Natural killer cell (primary cell): ENCODE measurements at regions not wholly inside any gene's neighbourhood (a gene's known extent, or its start where the extent isn't known, plus 50 kb on each side); places are given as distances from the start of the nearest gene placed in this dataset.

ENCODE experiments used
- ATAC-seq, 3 donors: fragments of 150-1000 bp in 2 of 3; fragments of 200-7000 bp in 1 of 3; cut with Tn5 transposase; 1 replicate in 1 of 3; 2 replicates in 2 of 3; pipeline ENCODE4 v1.10.0; 2021; ENCODE audit warnings: mild to moderate bottlenecking in 2 of 3, moderate library complexity in 2 of 3
- DNase-seq, 2 donors: peaks; one replicate each; pipeline versions ENCODE4 v3.0.0 to v3.0.0-alpha.2; 2013 to 2021; ENCODE audit warnings: mixed read lengths in 1 of 2
- H3K27ac ChIP-seq: one replicate; pipeline ENCODE4 v1.5.1; 2013; ENCODE audit warnings: mild to moderate bottlenecking, low read length
- H3K27me3 ChIP-seq: one replicate; pipeline ENCODE4 v1.6.1; 2013; ENCODE audit warnings: low read length; ENCODE audit not compliant: control insufficient read depth, insufficient read depth
- H3K36me3 ChIP-seq: one replicate; pipeline ENCODE4 v1.6.1; 2013; ENCODE audit warnings: low read length; ENCODE audit not compliant: control insufficient read depth, insufficient read depth
- H3K4me1 ChIP-seq: one replicate; pipeline ENCODE4 v1.6.1; 2013; ENCODE audit warnings: low read length; ENCODE audit not compliant: control insufficient read depth, insufficient read depth
- H3K4me3 ChIP-seq: one replicate; pipeline ENCODE4 v1.5.1; 2013; ENCODE audit warnings: low read length
- H3K9me3 ChIP-seq: one replicate; pipeline ENCODE4 v1.6.1; 2013; ENCODE audit warnings: low read length; ENCODE audit not compliant: control insufficient read depth, insufficient read depth
- H3K27ac Mint-ChIP-seq, 2 donors: one replicate each; pipeline ENCODE4 v1.8.0; 2022; ENCODE audit warnings: mild to moderate bottlenecking in 2 of 2, mixed read lengths in 2 of 2, moderate library complexity in 1 of 2
- H3K27me3 Mint-ChIP-seq, 2 donors: one replicate each; pipeline ENCODE4 v1.8.0; 2022; ENCODE audit warnings: low read depth in 2 of 2, mixed read lengths in 2 of 2
- H3K36me3 Mint-ChIP-seq: one replicate; pipeline ENCODE4 v1.8.0; 2022; ENCODE audit warnings: mixed read lengths
- H3K4me1 Mint-ChIP-seq, 2 donors: one replicate each; pipeline ENCODE4 v1.8.0; 2022; ENCODE audit warnings: mixed read lengths in 2 of 2
- H3K4me3 Mint-ChIP-seq: one replicate; pipeline ENCODE4 v1.8.0; 2022; ENCODE audit warnings: mild to moderate bottlenecking, moderate library complexity, mixed read lengths
- H3K9me3 Mint-ChIP-seq, 2 donors: one replicate each; pipeline ENCODE4 v1.8.0; 2022; ENCODE audit warnings: mixed read lengths in 2 of 2
- WGBS: methylation state at CpG from one replicate; pipeline ENCODE4 v1.1.7; 2013; ENCODE audit warnings: missing lambda C conversion rate; ENCODE audit not compliant: insufficient coverage; 5-methylcytosine and 5-hydroxymethylcytosine counted together
- intact Hi-C: fragments of 100-400 bp; cut with micrococcal nuclease; formaldehyde crosslinking; loops from one replicate; pipeline ENCODE4 v1.14.2; 2022
- TF ChIP-seq, protein P1 (sequence below): fragments of 200-600 bp; IDR thresholded peaks from one replicate; pipeline ENCODE4 v1.8.0; 2022; ENCODE audit warnings: antibody characterized with exemption

DNA sequence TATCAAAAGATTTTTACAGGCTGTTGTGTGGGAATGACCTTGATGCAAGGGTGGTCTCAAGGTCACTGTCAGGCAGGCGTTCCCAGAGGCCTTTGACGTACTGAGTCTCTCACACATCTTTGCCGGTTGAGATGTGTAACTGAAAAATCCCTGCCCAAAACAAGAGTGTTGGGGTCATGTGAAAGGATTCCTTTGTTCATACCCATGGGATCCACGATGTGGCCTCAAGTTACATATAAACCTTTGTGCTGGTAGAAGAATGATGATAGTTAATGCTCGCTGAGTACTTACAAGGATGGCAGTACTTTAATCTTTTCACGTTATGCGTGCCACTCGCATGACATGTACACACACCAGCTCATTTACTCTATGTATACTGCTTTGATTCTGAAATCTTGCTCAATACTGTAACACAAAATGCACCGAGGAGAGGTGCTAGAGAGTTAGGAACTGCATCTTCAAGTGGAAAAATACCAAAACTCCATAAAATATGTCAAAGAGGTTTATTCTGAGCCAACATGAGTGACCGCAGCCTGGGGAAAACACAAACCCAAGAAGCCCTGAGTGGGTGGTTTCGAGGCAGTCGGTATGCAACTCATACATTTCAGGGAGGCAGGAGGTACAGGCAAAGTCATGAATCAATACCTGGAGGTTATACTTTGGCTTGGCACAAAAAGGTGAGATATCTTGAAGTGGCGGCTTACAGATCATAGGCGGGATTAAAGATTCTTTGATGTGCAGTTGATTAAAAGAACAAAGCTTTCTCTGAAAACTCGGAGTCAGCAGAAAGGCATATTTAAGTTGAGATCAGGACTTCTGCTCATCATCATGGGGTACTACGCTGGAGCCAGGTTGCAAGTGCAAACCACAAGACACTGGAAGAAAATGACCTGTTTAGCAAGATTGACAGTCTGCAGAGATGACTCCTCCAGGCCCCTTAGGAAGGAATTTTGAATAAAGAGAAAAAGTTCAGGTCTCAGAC lies 87.4 kb upstream of the ARHGEF7 start:
- Mint-ChIP-seq H3K9me3 (no peaks in the 10 kb centered on the region), H3K4me3 (no peak overlapping the region), H3K27me3 (peaks cover 20 to 25% of the 10 kb centered on the region in 2 donors), H3K36me3 (no peaks in the 10 kb centered on the region), H3K4me1 (no peaks in the 10 kb centered on the region), H3K27ac (no peak overlapping the region)
- H3K27ac ChIP-seq, result no peak overlapping the region
- H3K4me3 ChIP-seq, result no peak overlapping the region
- TF ChIP-seq, protein P1, sequence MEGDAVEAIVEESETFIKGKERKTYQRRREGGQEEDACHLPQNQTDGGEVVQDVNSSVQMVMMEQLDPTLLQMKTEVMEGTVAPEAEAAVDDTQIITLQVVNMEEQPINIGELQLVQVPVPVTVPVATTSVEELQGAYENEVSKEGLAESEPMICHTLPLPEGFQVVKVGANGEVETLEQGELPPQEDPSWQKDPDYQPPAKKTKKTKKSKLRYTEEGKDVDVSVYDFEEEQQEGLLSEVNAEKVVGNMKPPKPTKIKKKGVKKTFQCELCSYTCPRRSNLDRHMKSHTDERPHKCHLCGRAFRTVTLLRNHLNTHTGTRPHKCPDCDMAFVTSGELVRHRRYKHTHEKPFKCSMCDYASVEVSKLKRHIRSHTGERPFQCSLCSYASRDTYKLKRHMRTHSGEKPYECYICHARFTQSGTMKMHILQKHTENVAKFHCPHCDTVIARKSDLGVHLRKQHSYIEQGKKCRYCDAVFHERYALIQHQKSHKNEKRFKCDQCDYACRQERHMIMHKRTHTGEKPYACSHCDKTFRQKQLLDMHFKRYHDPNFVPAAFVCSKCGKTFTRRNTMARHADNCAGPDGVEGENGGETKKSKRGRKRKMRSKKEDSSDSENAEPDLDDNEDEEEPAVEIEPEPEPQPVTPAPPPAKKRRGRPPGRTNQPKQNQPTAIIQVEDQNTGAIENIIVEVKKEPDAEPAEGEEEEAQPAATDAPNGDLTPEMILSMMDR, result no peak
- H3K4me1 ChIP-seq, result no peaks in the 10 kb centered on the region
- H3K9me3 ChIP-seq, result no peaks in the 10 kb centered on the region
- WGBS, result 86% methylated on average over 16 of the region's 16 CpGs
- ATAC-seq (no peak), DNase-seq (no peak)
- peaks cover 8% of the 10 kb centered on the region for H3K27me3 ChIP-seq
- intact Hi-C loops, result no loop called here
- H3K36me3 ChIP-seq, result no peaks in the 10 kb centered on the region

DNA sequence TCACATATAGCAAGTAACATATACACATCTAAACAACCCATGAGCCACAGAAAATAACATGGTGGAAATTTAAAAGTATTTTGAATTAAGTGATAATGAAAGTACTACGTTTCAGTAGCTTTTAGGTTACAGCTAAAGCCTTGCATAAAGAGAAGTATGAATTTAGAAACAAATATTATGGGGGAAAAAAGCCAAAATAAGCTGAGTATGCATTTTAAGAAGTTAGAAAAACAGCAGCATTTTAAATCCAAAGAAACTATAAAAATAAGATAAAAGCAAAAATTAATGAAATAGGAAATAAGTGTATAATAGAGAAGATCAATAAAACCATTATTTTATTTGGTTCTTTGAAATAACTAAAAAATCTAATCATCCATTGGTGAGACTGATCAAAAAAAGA lies 89.8 kb upstream of the ARHGEF7 start:
- no peak overlapping the region for H3K4me3 ChIP-seq
- DNase-seq (no peak), ATAC-seq (no peak)
- peaks cover 4% of the 10 kb centered on the region for H3K9me3 ChIP-seq
- H3K4me1 Mint-ChIP-seq, result no peaks in the 10 kb centered on the region
- TF ChIP-seq, protein P1, result no peak
- no peak overlapping the region for H3K27ac ChIP-seq
- peaks cover 7% of the 10 kb centered on the region for H3K36me3 Mint-ChIP-seq
- no peaks in the 10 kb centered on the region for H3K36me3 ChIP-seq
- 50% methylated on average over 1 of the region's 1 CpG for WGBS
- peaks cover 5 to 7% of the 10 kb centered on the region in 2 donors for H3K9me3 Mint-ChIP-seq
- H3K4me3 Mint-ChIP-seq, result no peak overlapping the region
- intact Hi-C loops, result no loop called here
- peaks cover 24 to 25% of the 10 kb centered on the region in 2 donors for H3K27me3 Mint-ChIP-seq
- H3K27ac Mint-ChIP-seq, result no peak overlapping the region
- H3K4me1 ChIP-seq, result no peaks in the 10 kb centered on the region
- peaks cover 11% of the 10 kb centered on the region for H3K27me3 ChIP-seq

DNA sequence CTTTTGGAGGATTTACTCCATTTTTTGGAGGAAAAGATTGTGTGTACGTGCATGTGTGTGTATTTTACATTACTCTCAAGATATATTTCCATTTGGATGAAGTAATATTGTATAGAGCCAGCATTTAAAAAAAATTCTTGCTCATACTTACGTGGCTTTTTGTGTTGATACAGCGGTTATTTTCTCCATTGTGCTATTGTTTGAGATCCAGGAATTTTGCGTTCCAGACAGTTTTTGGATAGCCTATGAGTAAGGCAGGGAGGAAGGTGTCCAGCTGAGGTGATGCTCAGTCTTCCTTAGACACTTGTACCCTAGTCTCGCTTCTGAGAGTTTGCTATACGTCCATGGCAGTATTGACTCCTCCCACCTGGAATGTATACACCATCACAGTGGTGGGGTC lies 92.2 kb upstream of the ARHGEF7 start:
- H3K9me3 Mint-ChIP-seq, result peaks cover 5 to 7% of the 10 kb centered on the region in 2 donors
- WGBS, result 88% methylated on average over 6 of the region's 6 CpGs

More for the DNA sequence above, 92.2 kb upstream of the ARHGEF7 start:
- H3K4me3 Mint-ChIP-seq, result no peak overlapping the region
- ATAC-seq, result no peak
- TF ChIP-seq, protein P1, result no peak
- intact Hi-C loops, result no loop called here
- H3K27me3 Mint-ChIP-seq, result peaks cover 17 to 18% of the 10 kb centered on the region in 2 donors
- H3K36me3 Mint-ChIP-seq, result peaks cover 7% of the 10 kb centered on the region
- H3K27ac ChIP-seq, result no peak overlapping the region
- H3K4me3 ChIP-seq, result no peak overlapping the region
- peaks cover 10% of the 10 kb centered on the region for H3K27me3 ChIP-seq
- no peaks in the 10 kb centered on the region for H3K4me1 Mint-ChIP-seq
- no peaks in the 10 kb centered on the region for H3K36me3 ChIP-seq
- no peak for DNase-seq
- H3K4me1 ChIP-seq, result no peaks in the 10 kb centered on the region
- H3K9me3 ChIP-seq, result peaks cover 9% of the 10 kb centered on the region
- H3K27ac Mint-ChIP-seq, result no peak overlapping the region
